SK-N-SH (cell line): ENCODE measurements at regions not wholly inside any gene's neighbourhood (a gene's known extent, or its start where the extent isn't known, plus 50 kb on each side); places are given as distances from the start of the nearest gene placed in this dataset.

Experiments
- CTCF ChIA-PET: fragments of 300-600, 350-600 bp; formaldehyde crosslinking; extraction: SDS; loops from one replicate; lab custom pipeline; 2021; lab: Yijun Ruan, JAX
- POLR2A ChIA-PET: fragments of 350-600 bp; sonication (Branson Sonifier 250); formaldehyde crosslinking; extraction: SDS; loops from one replicate; lab custom pipeline; 2020; ENCODE audit warnings: antibody characterized with exemption, inconsistent platforms; lab: Yijun Ruan, JAX
- DNase-seq: peaks from one replicate; pipeline ENCODE4 v3.0.0; 2012
- H2AFZ ChIP-seq: fragments of 200-600 bp; sonication (generic); 2 replicates; pipeline ENCODE4 v1.8.1; 2016; ENCODE audit warnings: antibody characterized with exemption, mild to moderate bottlenecking, low read depth
- H3F3A ChIP-seq: fragments of 200-600 bp; sonication (generic); replicated peaks from 2 replicates; pipeline ENCODE3; 2016; ENCODE audit warnings: antibody characterized with exemption, mild to moderate bottlenecking; ENCODE audit not compliant: insufficient read depth
- H3K27ac ChIP-seq, 2 experiments: fragments of 200-500 bp in 1 of 2; fragments of 200-600 bp in 1 of 2; sonication (Bioruptor generic) in 1 of 2; sonication (generic), shearing (Covaris generic) in 1 of 2; 2 replicates each; pipeline versions ENCODE4 v1.5.1 to v1.6.1; 2014 to 2016; ENCODE audit warnings: low read depth in 2 of 2, inconsistent platforms in 1 of 2, low read length in 1 of 2, mild to moderate bottlenecking in 1 of 2, mixed read lengths in 1 of 2
- H3K27me3 ChIP-seq: fragments of 200-600 bp; sonication (generic), shearing (Covaris generic); 2 replicates; pipeline ENCODE4 v1.6.1; 2016; ENCODE audit warnings: mixed run types; ENCODE audit not compliant: insufficient read depth
- H3K36me3 ChIP-seq, 2 experiments: fragments of 200-500 bp in 1 of 2; fragments of 200-600 bp in 1 of 2; sonication (Bioruptor generic) in 1 of 2; sonication (generic) in 1 of 2; replicated peaks in 1 of 2; 2 replicates each; pipeline versions ENCODE3 to v1.5.1; 2014 to 2016; ENCODE audit warnings: low read length in 1 of 2, mild to moderate bottlenecking in 1 of 2; ENCODE audit not compliant: insufficient read depth in 2 of 2, control insufficient read depth in 1 of 2
- H3K4me1 ChIP-seq, 2 experiments: fragments of 200-500 bp in 1 of 2; fragments of 200-600 bp in 1 of 2; sonication (Bioruptor generic) in 1 of 2; sonication (generic), shearing (Covaris generic) in 1 of 2; 2 replicates each; pipeline versions ENCODE4 v1.5.1 to v1.6.1; 2014 to 2016; ENCODE audit warnings: low read depth in 1 of 2, low read length in 1 of 2, mixed run types in 1 of 2; ENCODE audit not compliant: insufficient read depth in 2 of 2, control insufficient read depth in 1 of 2
- H3K4me2 ChIP-seq: fragments of 200-600 bp; sonication (generic), shearing (Covaris generic); 2 replicates; pipeline ENCODE4 v1.6.1; 2017; ENCODE audit warnings: mixed run types
- H3K4me3 ChIP-seq, 2 experiments: fragments of 200-500 bp in 1 of 2; fragments of 200-600 bp in 1 of 2; sonication (Bioruptor generic) in 1 of 2; sonication (generic), shearing (Covaris generic) in 1 of 2; 2 replicates each; pipeline versions ENCODE4 v1.5.1 to v1.8.1; 2014 to 2016; ENCODE audit warnings: low read depth in 2 of 2, inconsistent platforms in 1 of 2, low read length in 1 of 2, mild to moderate bottlenecking in 1 of 2, mixed read lengths in 1 of 2, moderate library complexity in 1 of 2
- H3K79me2 ChIP-seq: fragments of 200-600 bp; sonication (generic); 2 replicates; pipeline ENCODE4 v1.8.1; 2017; ENCODE audit warnings: mild to moderate bottlenecking; ENCODE audit not compliant: insufficient read depth
- H3K9ac ChIP-seq: fragments of 200-600 bp; sonication (generic); 2 replicates; pipeline ENCODE4 v1.6.1; 2017; ENCODE audit warnings: mixed run types
- H3K9me2 ChIP-seq: fragments of 200-600 bp; sonication (generic); 2 replicates; pipeline ENCODE4 v1.6.1; 2017; ENCODE audit warnings: mixed run types
- H3K9me3 ChIP-seq: fragments of 200-600 bp; sonication (generic); 2 replicates; pipeline ENCODE4 v1.6.1; 2017; ENCODE audit warnings: mixed run types, mild to moderate bottlenecking, moderate library complexity
- H4K20me1 ChIP-seq: fragments of 200-600 bp; sonication (generic); 2 replicates; pipeline ENCODE4 v1.6.1; 2017; ENCODE audit warnings: mild to moderate bottlenecking, mixed run types; ENCODE audit not compliant: insufficient read depth
- ELF1 ChIP-seq: IDR thresholded peaks from 2 replicates; pipeline ENCODE4 v1.4.0; 2012
- EZH2phosphoT487 ChIP-seq: fragments of 200-600 bp; sonication (generic); IDR thresholded peaks from 2 replicates; pipeline ENCODE4 v1.6.1; 2017; ENCODE audit warnings: low read depth, mixed run types, mild to moderate bottlenecking, antibody characterized with exemption, moderate library complexity, borderline replicate concordance
- FOSL2 ChIP-seq: IDR thresholded peaks from 2 replicates; pipeline ENCODE4 v1.4.0; 2012; ENCODE audit warnings: low read depth, mild to moderate bottlenecking, moderate library complexity, borderline replicate concordance
- FOXJ3 ChIP-seq: sonication (generic); formaldehyde crosslinking; IDR thresholded peaks from 2 replicates; pipeline ENCODE4 v1.5.1; 2020; ENCODE audit warnings: mild to moderate bottlenecking, missing genetic modification reagents
- FOXM1 ChIP-seq: IDR thresholded peaks from 2 replicates; pipeline ENCODE4 v1.4.0; 2012; ENCODE audit warnings: low read depth, mild to moderate bottlenecking
- GATA2 ChIP-seq: sonication (generic); formaldehyde crosslinking; IDR thresholded peaks from 2 replicates; pipeline ENCODE4 v1.5.0; 2020; ENCODE audit warnings: mild to moderate bottlenecking, missing genetic modification reagents
- IRF3 ChIP-seq: fragments of 150-350 bp; IDR thresholded peaks from 2 replicates; pipeline ENCODE4 v1.6.1; 2016; ENCODE audit warnings: mild to moderate bottlenecking, low read depth, low read length
- MAX ChIP-seq: IDR thresholded peaks from 2 replicates; pipeline ENCODE4 v1.4.0; 2012; ENCODE audit warnings: low read depth
- MEF2A ChIP-seq: IDR thresholded peaks from 2 replicates; pipeline ENCODE4 v1.4.0; 2012; ENCODE audit warnings: low read depth, borderline replicate concordance
- MXI1 ChIP-seq: IDR thresholded peaks from 2 replicates; pipeline ENCODE4 v1.6.1; 2012; ENCODE audit warnings: mild to moderate bottlenecking, low read depth, low read length, improper control_type of control experiment
- POLR2AphosphoS5 ChIP-seq: IDR thresholded peaks from 2 replicates; pipeline ENCODE4 v1.6.1; 2012; ENCODE audit warnings: low read depth, low read length
- RFX5 ChIP-seq: IDR thresholded peaks from 2 replicates; pipeline ENCODE4 v1.6.1; 2012; ENCODE audit warnings: mild to moderate bottlenecking, improper control_type of control experiment, low read length
- RXRA ChIP-seq: IDR thresholded peaks from 2 replicates; pipeline ENCODE4 v1.4.0; 2012; ENCODE audit warnings: low read depth, mild to moderate bottlenecking, borderline replicate concordance
- SIN3A ChIP-seq: IDR thresholded peaks from 2 replicates; pipeline ENCODE4 v1.6.1; 2012; ENCODE audit warnings: low read depth, mild to moderate bottlenecking, low read length, moderate library complexity, borderline replicate concordance
- TCF12 ChIP-seq: IDR thresholded peaks from 2 replicates; pipeline ENCODE4 v1.4.0; 2012
- TEAD4 ChIP-seq: IDR thresholded peaks from 2 replicates; pipeline ENCODE4 v1.4.0; 2012; ENCODE audit warnings: mild to moderate bottlenecking, borderline replicate concordance; ENCODE audit not compliant: insufficient read depth
- YY1 ChIP-seq: IDR thresholded peaks from 2 replicates; pipeline ENCODE4 v1.4.0; 2012; ENCODE audit warnings: low read depth, mild to moderate bottlenecking
- WGBS: methylation state at CpG from one replicate; pipeline ENCODE4 v1.1.6; 2017; ENCODE audit warnings: low lambda C conversion rate; 5-methylcytosine and 5-hydroxymethylcytosine counted together
- TF ChIP-seq, protein P1 (sequence below): fragments of 200-600 bp; sonication (generic); IDR thresholded peaks from 2 replicates; pipeline ENCODE4 v1.6.1; 2017; ENCODE audit warnings: antibody characterized with exemption, mild to moderate bottlenecking, moderate library complexity

DNA sequence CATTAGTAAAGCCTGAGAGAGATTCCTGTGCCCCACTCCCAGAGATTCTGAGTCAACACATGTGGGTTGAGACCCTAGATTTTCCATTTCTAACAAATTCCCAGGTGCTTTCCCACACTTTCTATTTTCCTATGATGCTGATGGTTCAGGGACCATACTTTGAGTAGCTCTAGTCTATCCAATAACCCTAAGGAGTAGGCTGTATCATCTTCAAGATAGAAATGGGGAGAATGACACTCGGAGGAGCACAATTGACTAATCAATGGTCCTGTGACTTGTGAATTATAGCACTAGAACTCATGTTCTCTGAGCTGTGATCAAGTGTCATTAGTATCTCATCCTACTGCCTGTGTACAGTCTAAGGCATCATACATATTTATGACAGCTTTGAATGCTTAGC is 232.9 kb upstream of the B3GALT2 start:
- Histone ChIP-seq H3K9me2 (no peaks in the 10 kb centered on the region), H3K9me3 (no peaks in the 10 kb centered on the region), H3K27ac (no peak overlapping the region), H3K36me3 (no peaks in the 10 kb centered on the region), H3K4me2 (peak overlapping the region; percentile 82), H3K9ac (no peak overlapping the region), H3K4me1 (peaks cover 0 to 4% of the 10 kb centered on the region in 2 experiments; a peak in 3 of 4 replicates), H4K20me1 (no peaks in the 10 kb centered on the region), H3F3A (no peaks in the 10 kb centered on the region), H3K27me3 (no peaks in the 10 kb centered on the region), H2AFZ (peak overlapping the region; percentile 94), H3K79me2 (no peaks in the 10 kb centered on the region), H3K4me3 (0 out of 4 replicates have a peak overlapping the region, but pooled peaks of 1 of the 2 experiments have one; percentile 44)
- WGBS: 71% methylated on average over 1 of the region's 1 CpG
- CTCF ChIA-PET: interaction anchor here (0.8 kb wide), 1 partner anchor 12 kb away, joined by 3 read pairs; no protein-coding TSS in a partner anchor
- no peak for DNase-seq
- POLR2A ChIA-PET: no interaction called here
- TF ChIP-seq YY1 (no peak), SIN3A (no peak), POLR2AphosphoS5 (no peak), MAX (no peak), FOXM1 (no peak), ELF1 (no peak), MEF2A (no peak), RFX5 (no peak), RXRA (no peak), IRF3 (no peak), FOSL2 (no peak), FOXJ3 (CRISPR knock-in tag) (no peak), EZH2phosphoT487 (no peak), MXI1 (no peak), TCF12 (no peak), GATA2 (CRISPR knock-in tag) (no peak), TEAD4 (no peak)
- TF ChIP-seq, protein P1, sequence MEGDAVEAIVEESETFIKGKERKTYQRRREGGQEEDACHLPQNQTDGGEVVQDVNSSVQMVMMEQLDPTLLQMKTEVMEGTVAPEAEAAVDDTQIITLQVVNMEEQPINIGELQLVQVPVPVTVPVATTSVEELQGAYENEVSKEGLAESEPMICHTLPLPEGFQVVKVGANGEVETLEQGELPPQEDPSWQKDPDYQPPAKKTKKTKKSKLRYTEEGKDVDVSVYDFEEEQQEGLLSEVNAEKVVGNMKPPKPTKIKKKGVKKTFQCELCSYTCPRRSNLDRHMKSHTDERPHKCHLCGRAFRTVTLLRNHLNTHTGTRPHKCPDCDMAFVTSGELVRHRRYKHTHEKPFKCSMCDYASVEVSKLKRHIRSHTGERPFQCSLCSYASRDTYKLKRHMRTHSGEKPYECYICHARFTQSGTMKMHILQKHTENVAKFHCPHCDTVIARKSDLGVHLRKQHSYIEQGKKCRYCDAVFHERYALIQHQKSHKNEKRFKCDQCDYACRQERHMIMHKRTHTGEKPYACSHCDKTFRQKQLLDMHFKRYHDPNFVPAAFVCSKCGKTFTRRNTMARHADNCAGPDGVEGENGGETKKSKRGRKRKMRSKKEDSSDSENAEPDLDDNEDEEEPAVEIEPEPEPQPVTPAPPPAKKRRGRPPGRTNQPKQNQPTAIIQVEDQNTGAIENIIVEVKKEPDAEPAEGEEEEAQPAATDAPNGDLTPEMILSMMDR: no peak
- TF ChIP-seq, all 33 proteins: peak for 0
